IMR-90 (cell line): ENCODE measurements at regions not wholly inside any gene's neighbourhood (a gene's known extent, or its start where the extent isn't known, plus 50 kb on each side); places are given as distances from the start of the nearest gene placed in this dataset.

ENCODE experiments used
- ATAC-seq: fragments of 200-7000 bp; cut with Tn5 transposase; 2 replicates; pipeline ENCODE4 v1.9.1; 2020; ENCODE audit warnings: low read depth, mild to moderate bottlenecking, moderate library complexity
- BruUV-seq: library from RNA; stranded (reverse); fragments of 400-500 nt; replicated peaks from 2 replicates; lab custom pipeline; 2021; lab: Mats Ljungman, UMichigan
- CTCF ChIA-PET: fragments of 300-600 bp; formaldehyde crosslinking; extraction: SDS; loops from one replicate; lab custom pipeline; 2021; ENCODE audit warnings: antibody characterized with exemption; lab: Yijun Ruan, JAX
- POLR2A ChIA-PET: fragments of 300-600 bp; sonication (Branson Sonifier 250); formaldehyde crosslinking; loops from one replicate; lab custom pipeline; 2022; ENCODE audit warnings: antibody characterized with exemption; ENCODE audit not compliant: unreplicated experiment; lab: Charles Lee
- DNase-seq: peaks from one replicate; pipeline ENCODE4 v3.0.0; 2013
- H2AFZ ChIP-seq: replicated peaks from 2 replicates; pipeline ENCODE3; 2013; ENCODE audit warnings: low read length, mild to moderate bottlenecking; ENCODE audit not compliant: poor library complexity
- H2AK5ac ChIP-seq: 2 replicates; pipeline ENCODE4 v1.6.1; 2013; ENCODE audit warnings: low read depth, low read length, inconsistent platforms
- H2AK9ac ChIP-seq: replicated peaks from 2 replicates; pipeline ENCODE3; 2013; ENCODE audit warnings: mild to moderate bottlenecking, low read depth, low read length, moderate library complexity; ENCODE audit not compliant: poor library complexity
- H2BK120ac ChIP-seq: 2 replicates; pipeline ENCODE4 v1.6.1; 2013; ENCODE audit warnings: low read depth, low read length, inconsistent platforms
- H2BK15ac ChIP-seq: 3 replicates; pipeline ENCODE4 v1.6.1; 2013; ENCODE audit warnings: low read depth, low read length, inconsistent platforms
- H2BK20ac ChIP-seq: 2 replicates; pipeline ENCODE4 v1.6.1; 2013; ENCODE audit warnings: low read depth, mild to moderate bottlenecking, inconsistent platforms, low read length, moderate library complexity
- H2BK5ac ChIP-seq: 2 replicates; pipeline ENCODE4 v1.6.1; 2013; ENCODE audit warnings: mild to moderate bottlenecking, low read depth, low read length, inconsistent platforms; ENCODE audit not compliant: poor library complexity, severe bottlenecking
- H3K14ac ChIP-seq: replicated peaks from 2 replicates; pipeline ENCODE4 v1.6.1; 2013; ENCODE audit warnings: low read depth, low read length, inconsistent platforms
- H3K18ac ChIP-seq: 2 replicates; pipeline ENCODE4 v1.6.1; 2013; ENCODE audit warnings: low read depth, low read length, control low read depth
- H3K23ac ChIP-seq: 2 replicates; pipeline ENCODE4 v1.6.1; 2013; ENCODE audit warnings: low read depth, low read length, inconsistent platforms
- H3K27ac ChIP-seq: 2 replicates; pipeline ENCODE4 v1.5.1; 2013; ENCODE audit warnings: mild to moderate bottlenecking, control low read depth, low read length; ENCODE audit not compliant: insufficient read depth
- H3K27me3 ChIP-seq: 2 replicates; pipeline ENCODE4 v1.6.1; 2013; ENCODE audit warnings: low read length; ENCODE audit not compliant: control insufficient read depth, insufficient read depth
- H3K36me3 ChIP-seq: 2 replicates; pipeline ENCODE4 v1.6.1; 2013; ENCODE audit warnings: low read length, mixed read lengths; ENCODE audit not compliant: control insufficient read depth, insufficient read depth
- H3K4ac ChIP-seq: 2 replicates; pipeline ENCODE4 v1.6.1; 2013; ENCODE audit warnings: low read depth, low read length, inconsistent platforms
- H3K4me1 ChIP-seq: 2 replicates; pipeline ENCODE4 v1.6.1; 2013; ENCODE audit warnings: low read length, mixed read lengths; ENCODE audit not compliant: control insufficient read depth, insufficient read depth
- H3K4me2 ChIP-seq: 2 replicates; pipeline ENCODE4 v1.6.1; 2013; ENCODE audit warnings: low read depth, mild to moderate bottlenecking, control low read depth, low read length, moderate library complexity
- H3K4me3 ChIP-seq: 2 replicates; pipeline ENCODE4 v1.5.1; 2013; ENCODE audit warnings: low read depth, mild to moderate bottlenecking, control low read depth, low read length, moderate library complexity; ENCODE audit not compliant: insufficient read depth
- H3K56ac ChIP-seq: 2 replicates; pipeline ENCODE4 v1.6.1; 2013; ENCODE audit warnings: low read length, inconsistent platforms; ENCODE audit not compliant: insufficient read depth; ENCODE audit errors: extremely low read depth
- H3K79me1 ChIP-seq, 2 experiments: 2 replicates each; pipeline ENCODE4 v1.6.1; 2013; ENCODE audit warnings: low read length in 2 of 2, inconsistent platforms in 1 of 2, low read depth in 1 of 2
- H3K9ac ChIP-seq: 2 replicates; pipeline ENCODE4 v1.6.1; 2013; ENCODE audit warnings: low read depth, low read length, control low read depth
- H3K9me1 ChIP-seq: 2 replicates; pipeline ENCODE4 v1.6.1; 2013; ENCODE audit warnings: low read length, inconsistent platforms; ENCODE audit not compliant: insufficient read depth
- H3K9me3 ChIP-seq: 2 replicates; pipeline ENCODE4 v1.6.1; 2013; ENCODE audit warnings: low read length; ENCODE audit not compliant: control insufficient read depth, insufficient read depth
- H4K20me1 ChIP-seq: 2 replicates; pipeline ENCODE4 v1.6.1; 2013; ENCODE audit warnings: low read length, inconsistent platforms; ENCODE audit not compliant: insufficient read depth
- H4K5ac ChIP-seq: 2 replicates; pipeline ENCODE4 v1.6.1; 2013; ENCODE audit warnings: mild to moderate bottlenecking, low read depth, low read length, control low read depth
- H4K8ac ChIP-seq, 2 experiments: 2 replicates each; pipeline ENCODE4 v1.6.1; 2013; ENCODE audit warnings: low read depth in 2 of 2, low read length in 2 of 2, control low read depth in 1 of 2, inconsistent platforms in 1 of 2
- H4K91ac ChIP-seq: 2 replicates; pipeline ENCODE4 v1.6.1; 2013; ENCODE audit warnings: low read depth, low read length, inconsistent platforms; ENCODE audit not compliant: insufficient read depth
- BHLHE40 ChIP-seq: fragments of 150-350 bp; IDR thresholded peaks from 2 replicates; pipeline ENCODE4 v1.6.1; 2016; ENCODE audit warnings: mild to moderate bottlenecking, low read depth, low read length
- CEBPB ChIP-seq: IDR thresholded peaks from 2 replicates; pipeline ENCODE4 v1.6.1; 2012; ENCODE audit warnings: low read depth, low read length, improper control_type of control experiment
- MAZ ChIP-seq: IDR thresholded peaks from 2 replicates; pipeline ENCODE4 v1.6.1; 2012; ENCODE audit warnings: low read depth, mild to moderate bottlenecking, low read length, improper control_type of control experiment, moderate library complexity, borderline replicate concordance
- MXI1 ChIP-seq: IDR thresholded peaks from 2 replicates; pipeline ENCODE4 v1.6.1; 2012; ENCODE audit warnings: low read depth, mild to moderate bottlenecking, low read length, moderate library complexity, borderline replicate concordance
- RCOR1 ChIP-seq: IDR thresholded peaks from 2 replicates; pipeline ENCODE4 v1.6.1; 2012; ENCODE audit warnings: mild to moderate bottlenecking, low read length, improper control_type of control experiment; ENCODE audit not compliant: insufficient replicate concordance
- SMC3 ChIP-seq: fragments of 150-350 bp; IDR thresholded peaks from 2 replicates; pipeline ENCODE4 v1.6.1; 2016; ENCODE audit warnings: low read depth, mild to moderate bottlenecking, antibody characterized with exemption, low read length, moderate library complexity
- USF2 ChIP-seq: fragments of 150-350 bp; IDR thresholded peaks from 2 replicates; pipeline ENCODE4 v1.6.1; 2017; ENCODE audit warnings: mild to moderate bottlenecking, antibody characterized with exemption, low read length, low read depth
- WGBS, 2 experiments: methylation state at CpG; one replicate each; pipeline versions ENCODE4 v1.1.5 to v1.1.7; 2013; ENCODE audit warnings: missing lambda C conversion rate in 2 of 2; ENCODE audit not compliant: insufficient read length in 1 of 2; ENCODE audit errors: extremely low coverage in 2 of 2; 5-methylcytosine and 5-hydroxymethylcytosine counted together
- dilution Hi-C: fragments of 300-500 bp; cut with HindIII; formaldehyde crosslinking; loops from one replicate; pipeline ENCODE4 v1.14.3; 2018; ENCODE audit warnings: low sequenced_read_pairs; ENCODE audit not compliant: unreplicated experiment
- in situ Hi-C: fragments of 300-500 bp; cut with MboI; formaldehyde crosslinking; loops from 3 replicates; pipeline ENCODE4 v1.14.3; 2019; ENCODE audit warnings: low sequenced_read_pairs, inconsistent platforms, mixed read lengths
- intact Hi-C: fragments of 100-400 bp; cut with micrococcal nuclease; formaldehyde crosslinking; loops from 2 replicates; pipeline ENCODE4 v1.10.0; 2022

DNA sequence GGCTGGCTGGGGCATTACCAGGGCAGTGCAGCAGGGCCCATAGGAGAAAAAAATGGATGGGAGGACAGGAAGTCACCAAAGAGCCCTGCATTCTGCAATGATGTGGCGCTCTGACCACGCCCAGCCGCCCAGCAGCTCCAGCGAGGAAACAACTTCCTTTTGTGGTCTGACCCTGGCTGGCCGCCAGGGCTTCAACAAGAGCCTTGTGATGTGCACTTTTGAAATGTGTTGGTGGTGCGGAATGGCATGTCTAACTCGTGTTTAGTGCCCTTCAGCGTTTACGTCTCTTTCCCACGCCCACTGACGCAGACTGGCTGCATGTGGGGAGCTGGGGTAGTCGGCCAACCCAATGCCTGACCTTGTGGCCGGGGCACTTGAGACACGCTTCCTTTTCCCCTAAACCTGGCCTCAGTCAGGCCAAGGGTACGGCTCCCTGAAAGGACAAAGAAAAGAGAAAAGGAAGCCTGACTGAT is 81.9 kb upstream of the CTNNB1 start:
- ChIA-PET CTCF (no interaction called here), POLR2A (no interaction called here)
- H4K20me1 ChIP-seq: no peaks in the 10 kb centered on the region

More for the DNA sequence above, 81.9 kb upstream of the CTNNB1 start:
- Histone ChIP-seq H2BK5ac (no peak overlapping the region), H3K4ac (no peak overlapping the region), H2AK5ac (no peak overlapping the region), H3K36me3 (no peaks in the 10 kb centered on the region), H3K4me3 (no peak overlapping the region), H3K9ac (no peak overlapping the region), H3K4me2 (no peak overlapping the region), H3K9me1 (no peaks in the 10 kb centered on the region; the same call in 1 of the 2 replicates), H3K56ac (no peak overlapping the region), H4K91ac (no peak overlapping the region), H3K27ac (no peak overlapping the region), H4K8ac (no peak overlapping the region), H3K79me1 (no peaks in the 10 kb centered on the region), H2BK120ac (no peak overlapping the region), H2BK20ac (no peak overlapping the region), H3K23ac (no peak overlapping the region), H3K4me1 (no peaks in the 10 kb centered on the region; the same call in 1 of the 2 replicates), H3K9me3 (no peaks in the 10 kb centered on the region), H3K18ac (no peak overlapping the region), H2AFZ (peak overlapping the region; percentile 74), H3K14ac (no peak overlapping the region), H2BK15ac (no peak overlapping the region), H3K27me3 (peaks cover 2% of the 10 kb centered on the region; the same call in 1 of the 2 replicates), H2AK9ac (no peak overlapping the region), H4K5ac (no peak overlapping the region)
- ATAC-seq (peak; percentile 53), DNase-seq (peak; percentile 88)
- intact Hi-C loops: no loop called here
- WGBS, 2 experiments: 13% methylated on average over 4 of the region's 15 CpGs; no CpG with 5 or more reads in 1 of the 2 experiments
- no TSS peak for BruUV-seq
- in situ Hi-C loops: no loop called here
- dilution Hi-C loops: no loop called here
- no peak for TF ChIP-seq SMC3
- no peak for TF ChIP-seq RCOR1
- TF ChIP-seq BHLHE40: peak; percentile 29; the same call in 1 of the 2 replicates
- no peak for TF ChIP-seq MXI1
- no peak for TF ChIP-seq CEBPB
- no peak for TF ChIP-seq MAZ
- no peak for TF ChIP-seq USF2
